CD4-positive, alpha-beta T cell treated with Interleukin-2 at 100 ng/mL for 4 hours (primary cell): ENCODE measurements at regions not wholly inside any gene's neighbourhood (a gene's known extent, or its start where the extent isn't known, plus 50 kb on each side); places are given as distances from the start of the nearest gene placed in this dataset.

Experiments used
- DNase-seq: peaks from one replicate; pipeline ENCODE4 v3.0.0-alpha.2; 2020; ENCODE audit warnings: low spot score

DNA sequence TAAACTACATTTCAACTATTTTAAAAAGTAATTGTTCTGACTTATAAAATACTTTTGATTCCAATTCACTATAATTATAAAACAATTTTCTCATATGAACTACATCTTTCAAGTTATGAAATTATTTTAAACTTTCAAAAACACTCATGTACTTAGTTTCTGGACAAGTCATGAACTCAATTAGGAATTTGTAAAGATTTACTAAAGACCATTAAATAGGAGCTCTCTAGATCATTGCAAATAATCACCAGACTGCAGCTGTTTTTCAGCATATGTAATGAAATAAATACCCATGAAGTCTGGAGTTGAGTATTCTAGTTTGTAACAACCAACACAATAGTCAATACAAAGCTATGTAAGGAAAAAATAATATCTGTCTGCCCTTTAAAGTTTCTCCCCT is 605.1 kb upstream of the MIR17HG start:
- DNase-seq: no peak

DNA sequence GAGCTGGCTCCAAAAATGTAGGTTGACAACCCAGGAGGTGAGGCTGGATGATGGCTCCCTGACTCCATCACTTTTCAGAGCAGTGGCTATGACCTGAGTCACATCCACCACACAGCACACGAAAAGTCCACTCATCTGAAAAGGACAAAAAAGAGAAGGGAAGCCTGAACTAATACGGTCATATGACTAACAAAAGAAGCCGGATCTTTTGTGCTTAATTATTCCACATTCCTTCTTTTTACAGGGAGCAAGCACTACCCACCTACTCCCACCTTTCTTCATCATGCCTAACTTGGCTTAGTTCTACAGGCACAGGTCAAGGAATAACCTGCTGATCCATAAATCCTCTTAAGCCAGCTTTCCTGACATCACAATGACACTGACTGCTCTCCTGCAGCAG is 601.3 kb upstream of the MIR17HG start:
- no peak for DNase-seq

DNA sequence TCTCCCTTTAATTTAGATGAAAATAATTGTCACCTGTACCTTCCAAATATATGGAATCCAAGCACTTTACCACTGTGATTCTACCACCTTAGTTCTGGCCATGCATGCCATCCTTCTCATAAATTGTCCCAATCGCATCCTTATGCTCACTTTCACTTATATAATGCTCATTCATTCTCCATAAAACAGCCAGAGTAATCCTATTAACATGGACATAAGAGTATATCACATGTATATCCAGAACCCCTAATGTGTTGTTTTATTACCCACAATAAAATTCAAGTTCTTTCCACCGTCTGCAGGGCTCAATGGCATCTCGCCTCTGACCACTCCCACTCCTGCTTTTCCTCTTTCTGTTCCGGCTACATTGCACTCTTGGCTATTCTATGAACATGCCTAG is 597.5 kb upstream of the MIR17HG start:
- DNase-seq: no peak

DNA sequence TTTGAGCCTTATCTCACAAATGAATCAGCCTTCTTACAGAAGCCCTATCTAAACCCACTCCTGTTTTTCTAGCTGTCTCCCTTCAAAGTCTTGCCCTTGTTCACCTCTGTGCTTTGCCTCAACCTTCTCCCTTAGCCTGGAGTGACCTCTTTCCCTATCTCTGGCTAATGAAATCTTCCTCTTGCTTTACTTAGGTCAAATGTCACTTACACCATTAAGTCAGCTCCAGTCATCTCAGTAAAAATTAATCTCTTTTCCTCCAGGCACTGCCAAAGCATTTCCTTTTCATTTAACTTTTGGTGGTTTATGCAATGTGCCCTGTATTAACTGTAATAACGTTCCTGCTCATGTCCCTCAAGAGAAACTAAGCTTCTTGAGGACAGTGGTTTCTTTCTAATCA is 596.5 kb upstream of the MIR17HG start:
- no peak for DNase-seq

DNA sequence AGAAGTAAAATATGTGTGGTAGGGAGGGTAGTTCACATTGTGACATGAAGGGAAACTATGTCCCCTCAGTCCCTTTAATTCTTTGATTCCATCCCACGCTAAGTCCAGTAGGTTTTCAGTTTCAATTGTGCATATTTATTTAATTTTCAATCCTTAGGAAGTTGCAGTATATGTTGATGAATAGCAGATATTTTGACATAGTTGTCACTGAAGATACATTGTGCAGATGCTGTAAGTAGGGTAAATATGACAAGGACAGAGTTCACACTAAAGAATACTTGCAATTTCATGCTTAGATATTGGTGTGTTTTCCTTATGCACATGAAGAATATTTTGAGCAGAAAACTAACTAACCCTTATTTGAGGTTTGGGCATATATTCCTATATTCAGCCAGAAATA is 595.4 kb upstream of the MIR17HG start:
- DNase-seq: no peak

DNA sequence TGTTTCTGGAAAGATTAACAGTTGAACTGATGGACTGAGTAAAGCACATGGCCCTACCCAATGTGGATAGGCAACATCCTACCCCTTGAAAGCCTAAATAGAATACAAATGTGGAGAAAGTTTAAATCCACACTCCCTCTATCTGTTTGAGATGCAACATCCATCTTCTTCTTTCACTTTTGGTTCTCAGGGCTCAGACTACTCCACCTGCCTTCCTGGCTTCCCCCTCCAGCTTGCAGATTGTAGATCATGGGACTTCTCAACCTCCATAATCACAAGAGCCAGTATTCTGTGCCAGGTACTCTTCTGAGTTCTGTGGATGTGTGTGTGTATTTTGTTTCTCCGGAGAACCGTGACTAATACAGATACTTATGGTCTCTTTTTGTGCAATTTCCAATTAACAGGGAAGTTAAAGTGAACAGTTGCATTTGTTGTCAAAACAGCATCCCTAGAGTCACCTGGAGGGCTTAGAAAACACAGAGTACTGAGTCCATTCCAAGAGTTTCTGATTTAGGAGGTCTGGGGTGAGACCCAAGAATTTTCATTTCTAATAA is 590.3 kb upstream of the MIR17HG start:
- no peak for DNase-seq

DNA sequence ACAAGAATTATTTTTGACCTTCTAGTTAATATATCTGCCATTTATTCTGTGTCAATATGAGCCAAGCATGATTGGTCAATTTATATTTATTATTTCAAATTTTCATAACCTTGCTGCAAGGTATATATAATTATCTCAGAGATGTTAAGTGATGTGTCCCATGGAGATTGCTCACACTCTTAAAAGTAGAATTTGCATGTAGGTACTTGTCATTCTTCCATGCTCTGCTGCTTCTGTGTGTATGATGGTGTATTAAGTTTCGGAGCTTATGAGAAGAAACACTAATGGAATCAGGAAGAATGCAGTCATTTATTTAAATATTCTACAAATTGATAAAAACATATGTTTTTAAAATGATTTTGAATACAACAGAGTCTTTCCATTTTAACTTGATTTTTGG is 586.8 kb upstream of the MIR17HG start:
- no peak for DNase-seq

DNA sequence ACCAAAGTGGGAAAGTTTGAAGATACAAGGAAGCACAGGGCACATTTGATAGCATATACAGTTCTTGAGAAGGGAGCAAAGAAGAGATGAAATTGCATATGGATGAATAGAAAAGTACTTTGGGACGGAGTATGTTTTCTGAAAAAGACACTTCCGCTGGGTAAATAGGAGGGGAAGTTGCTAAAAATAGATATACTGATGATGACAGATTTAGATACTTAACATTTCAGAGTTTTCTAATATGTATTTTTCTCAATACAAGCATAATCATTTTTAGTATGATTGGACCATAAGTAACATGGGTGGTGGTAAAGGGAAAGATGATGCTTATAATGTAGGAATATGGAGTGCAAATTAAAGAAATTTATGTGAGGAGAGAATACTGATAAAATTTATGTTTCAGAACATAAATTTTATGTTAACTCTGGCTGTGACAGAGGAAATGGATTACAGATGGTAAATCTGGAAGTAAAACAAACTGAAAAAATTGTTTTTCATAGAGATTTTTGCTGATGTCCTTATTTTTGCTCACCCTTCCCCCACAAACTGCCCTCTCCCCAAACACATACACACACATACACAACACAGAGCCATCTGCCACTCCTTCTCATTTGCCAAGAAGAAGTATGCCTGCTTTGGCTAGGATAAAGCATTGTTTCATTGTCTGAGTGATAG is 583.9 kb upstream of the MIR17HG start:
- DNase-seq: no peak

DNA sequence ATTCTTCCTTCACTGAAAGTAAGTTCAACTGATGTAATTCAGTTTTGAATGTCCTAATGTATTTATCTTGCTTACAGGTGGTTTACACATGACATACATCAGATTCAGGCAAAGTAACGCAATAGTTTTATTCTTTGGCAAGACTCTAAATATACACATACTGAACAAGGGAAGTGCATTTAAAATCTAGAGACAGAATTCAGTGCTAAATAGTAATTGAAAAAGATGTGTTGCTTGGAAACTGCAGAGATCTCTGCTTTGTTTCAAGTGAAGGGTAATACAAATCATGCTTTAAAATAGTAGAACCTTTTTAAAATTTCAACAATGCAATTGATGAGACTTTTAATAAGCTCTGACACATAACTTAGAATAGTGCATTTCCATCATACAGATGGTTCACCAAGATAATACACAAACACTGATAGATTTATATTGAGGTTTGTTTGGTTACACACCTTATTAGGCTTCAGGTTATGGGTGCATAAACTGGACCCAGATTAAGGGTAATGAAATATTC is 581.0 kb upstream of the MIR17HG start:
- no peak for DNase-seq

DNA sequence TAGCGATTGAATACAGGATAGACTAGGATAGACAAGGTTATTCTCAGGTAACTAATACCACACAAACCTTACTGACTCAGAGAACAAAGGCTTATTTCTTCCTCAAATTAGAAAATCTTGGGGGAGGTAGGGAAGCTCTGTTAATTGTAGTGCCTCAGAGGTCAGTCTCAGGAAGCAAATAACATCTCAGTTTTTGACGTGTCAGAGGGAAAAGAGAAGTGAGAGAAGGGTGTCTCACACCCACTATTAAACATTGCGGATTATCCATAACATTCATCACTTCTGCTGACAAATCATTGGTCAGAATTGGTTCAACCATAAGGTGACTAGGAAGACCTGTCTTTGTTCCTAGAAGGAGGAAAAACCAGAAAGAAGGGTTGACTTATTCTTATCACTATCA is 579.4 kb upstream of the MIR17HG start:
- no peak for DNase-seq

DNA sequence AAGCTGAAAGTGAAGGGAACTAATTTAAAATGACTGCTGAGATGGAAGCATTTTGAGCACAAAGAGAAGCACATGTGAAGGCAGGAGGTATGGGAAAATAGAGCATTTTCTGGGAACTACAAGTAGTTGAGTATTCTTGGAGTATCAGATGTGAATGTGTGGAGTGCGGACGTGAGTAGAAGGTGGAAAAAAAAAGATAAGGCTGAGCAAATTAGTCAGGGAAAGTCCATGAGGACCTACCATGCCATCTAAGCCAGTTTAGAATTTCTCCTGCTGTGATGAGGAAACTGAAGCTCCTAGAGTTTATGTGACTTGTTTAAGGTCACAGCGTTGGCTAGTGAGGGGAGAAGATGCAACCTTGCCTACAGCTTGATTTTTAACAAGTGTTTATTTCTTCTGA is 578.1 kb upstream of the MIR17HG start:
- DNase-seq: no peak

DNA sequence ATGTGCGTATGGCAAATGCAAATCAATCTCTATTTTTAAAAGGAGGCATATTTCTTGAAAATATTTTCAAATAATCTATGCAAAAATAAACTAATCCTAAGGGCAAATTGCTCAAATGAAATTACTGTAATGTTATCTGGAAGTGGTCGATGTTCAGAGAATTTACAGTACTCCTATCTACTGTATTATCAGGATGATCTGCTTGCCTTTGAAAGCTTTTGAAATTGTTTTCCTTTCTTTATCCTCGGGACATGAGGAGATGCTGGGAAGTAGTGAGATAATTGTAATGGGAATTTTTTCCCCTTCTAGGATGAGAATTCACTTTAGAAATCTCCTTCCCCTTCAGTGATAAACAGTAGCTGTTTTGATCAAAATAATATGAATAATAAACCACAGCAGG is 577.2 kb upstream of the MIR17HG start:
- DNase-seq: no peak

DNA sequence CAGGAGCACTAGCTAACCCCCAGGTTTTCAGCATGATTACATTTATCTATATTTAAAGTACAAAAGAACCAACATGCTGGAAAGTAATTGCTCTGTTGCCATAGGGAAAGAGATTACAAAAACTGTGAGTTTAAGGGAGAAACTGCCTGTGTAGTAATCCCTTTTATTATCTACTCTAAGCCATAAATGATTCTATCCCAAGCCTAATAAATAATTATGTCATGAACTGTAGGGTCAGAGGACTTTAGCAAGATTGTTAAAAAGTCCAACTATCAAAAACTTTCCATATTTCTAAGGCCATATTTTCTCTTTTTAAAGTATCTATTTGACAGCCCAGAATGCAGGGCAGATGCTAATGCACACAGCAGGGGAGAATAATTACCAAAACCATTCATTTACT is 573.8 kb upstream of the MIR17HG start:
- no peak for DNase-seq

DNA sequence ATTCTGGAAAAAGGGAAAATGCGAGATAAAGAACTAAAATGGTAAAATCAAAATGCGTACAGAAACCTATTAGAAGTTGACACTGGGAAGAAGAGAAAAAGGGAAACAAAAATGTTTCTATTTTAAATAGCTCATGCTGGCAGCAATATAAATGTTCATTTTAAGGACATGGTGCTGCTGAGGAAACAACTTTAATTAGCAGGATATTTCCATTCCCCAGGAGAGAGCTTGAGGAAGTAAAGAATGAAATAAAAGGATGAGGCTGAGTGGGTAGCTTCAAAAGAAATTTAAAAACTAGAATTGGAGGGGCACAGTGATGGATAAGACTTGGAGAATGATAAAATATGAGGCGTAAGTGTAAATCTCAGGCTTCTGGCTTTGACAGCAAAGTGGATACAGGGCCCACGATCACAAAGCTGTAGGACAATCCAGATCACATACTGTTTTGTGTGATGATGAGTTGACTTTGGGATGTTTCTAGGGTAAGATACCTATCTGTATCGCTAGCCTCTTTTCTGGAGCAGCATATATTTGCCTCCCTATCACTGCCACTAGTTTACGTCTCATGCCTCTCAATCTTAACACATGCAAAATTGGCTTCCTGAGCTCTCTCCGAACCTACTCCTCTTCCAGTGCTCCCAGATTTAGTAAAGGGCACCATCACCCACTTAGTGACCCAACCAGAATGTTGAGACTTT is 571.3 kb upstream of the MIR17HG start:
- DNase-seq: no peak

DNA sequence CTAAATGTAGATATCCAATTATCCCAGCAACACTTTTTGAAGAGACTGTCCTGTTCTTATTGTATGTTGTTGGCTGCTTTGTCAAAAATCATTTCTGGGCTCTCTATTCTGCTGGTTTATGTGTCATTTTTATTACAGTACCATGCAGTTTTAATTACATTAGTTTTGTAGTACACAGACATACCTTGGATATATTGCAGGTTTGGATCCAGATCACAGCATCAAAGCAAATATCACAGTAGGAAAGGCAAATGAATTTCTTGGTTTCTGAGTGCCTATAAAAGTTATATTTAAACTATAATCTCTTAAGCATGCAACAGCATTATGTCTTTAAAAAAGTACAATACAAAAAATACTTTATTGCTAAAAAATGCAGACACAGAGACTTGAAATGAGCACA is 564.2 kb upstream of the MIR17HG start:
- DNase-seq: no peak

DNA sequence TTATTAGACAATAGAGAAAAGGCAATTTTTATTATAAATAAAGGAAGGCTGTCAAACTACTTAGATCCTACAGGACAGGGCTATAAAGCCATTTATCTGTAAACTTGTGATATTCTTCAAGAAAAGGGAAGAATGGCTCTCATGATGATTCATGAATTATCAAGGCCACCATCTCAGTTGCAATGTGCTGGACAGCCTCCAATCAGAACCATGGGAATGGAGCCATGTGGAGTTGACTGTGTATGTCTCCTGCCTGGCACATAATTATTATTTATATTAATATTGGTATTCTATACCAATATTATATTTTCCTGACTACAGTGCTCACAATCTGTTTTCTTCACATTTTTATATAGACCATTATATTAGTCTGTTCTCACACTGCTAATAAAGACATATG is 560.5 kb upstream of the MIR17HG start:
- no peak for DNase-seq

DNA sequence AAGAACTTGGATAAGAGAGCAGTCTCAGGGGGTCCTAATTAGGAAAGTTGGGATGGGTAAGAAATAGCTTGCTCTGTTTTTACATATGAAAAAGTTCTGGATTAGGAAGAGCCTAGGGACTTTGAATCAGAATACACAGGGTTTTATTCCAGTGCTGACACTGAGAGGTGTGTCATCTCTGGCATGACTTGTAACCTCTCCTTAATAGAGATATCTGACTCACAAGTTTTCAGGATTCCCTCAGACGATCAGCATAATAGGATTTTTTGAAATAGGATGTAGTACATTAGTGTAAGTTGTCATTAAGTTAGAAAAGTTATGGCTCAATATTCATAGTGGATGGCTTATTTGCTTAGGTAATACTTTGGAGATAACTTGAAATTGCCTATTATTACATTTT is 555.2 kb upstream of the MIR17HG start:
- no peak for DNase-seq

DNA sequence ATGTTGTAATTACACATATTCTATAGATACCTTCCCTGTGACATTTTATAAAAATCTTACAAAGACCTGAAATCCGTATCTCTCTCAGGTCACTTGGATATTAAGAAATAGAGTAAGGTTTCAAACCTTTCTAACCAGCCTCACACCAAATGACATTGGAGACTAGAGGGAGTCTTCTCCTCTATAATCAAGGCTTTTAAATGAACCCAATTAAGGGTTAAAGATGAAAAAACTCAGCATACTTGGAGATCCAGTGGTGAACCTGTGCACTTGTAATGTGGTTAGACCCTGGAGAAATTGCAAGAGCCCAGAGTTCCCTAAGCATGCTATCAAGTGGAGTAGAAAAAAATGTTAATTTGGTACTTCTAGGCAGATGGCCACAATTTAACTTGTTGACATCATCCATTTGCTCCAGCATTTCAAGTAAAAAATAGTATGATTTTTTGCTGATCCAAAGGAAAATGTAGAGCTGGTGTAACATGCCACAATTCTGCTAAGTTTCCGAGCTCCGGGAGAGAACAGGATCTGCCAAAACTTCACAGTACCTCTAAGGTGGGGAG is 554.1 kb upstream of the MIR17HG start:
- no peak for DNase-seq

DNA sequence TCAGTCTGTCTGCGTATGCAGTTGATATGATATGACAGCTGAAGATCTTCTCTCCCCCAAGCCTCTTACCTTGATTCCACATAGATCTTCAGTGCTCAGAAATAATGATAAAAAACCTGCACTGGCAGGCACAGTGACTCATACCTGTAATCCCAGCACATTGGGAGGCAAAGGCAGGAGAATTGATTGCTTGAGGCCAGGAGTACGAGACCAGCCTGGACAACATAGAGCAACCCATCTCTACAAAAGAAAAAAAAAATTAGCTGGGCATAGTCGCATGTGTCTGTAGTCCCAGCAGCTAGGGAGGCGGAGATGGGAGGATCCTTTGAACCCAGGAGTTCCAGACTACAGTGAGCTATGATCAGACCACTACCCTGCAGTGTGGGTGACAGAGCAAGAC is 551.0 kb upstream of the MIR17HG start:
- DNase-seq: no peak

DNA sequence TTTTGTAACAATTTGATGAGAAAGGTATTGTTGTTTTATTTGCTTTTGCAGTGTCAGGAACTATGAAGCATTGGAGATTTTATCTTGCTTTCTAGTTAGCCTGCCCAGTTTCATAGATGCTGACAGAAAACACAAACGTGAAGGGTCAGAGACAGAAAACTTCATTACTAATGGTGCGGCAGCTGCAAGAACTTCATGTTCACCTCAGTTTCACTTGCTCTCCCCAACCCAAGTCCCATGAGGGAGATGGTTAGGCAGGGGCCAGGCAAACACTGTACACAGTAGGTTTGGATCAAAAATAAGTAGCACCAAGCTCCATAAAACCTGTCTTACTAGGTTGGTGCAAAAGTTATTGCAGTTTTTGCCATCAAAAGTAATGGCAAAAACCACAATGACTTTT is 550.2 kb upstream of the MIR17HG start:
- no peak for DNase-seq

DNA sequence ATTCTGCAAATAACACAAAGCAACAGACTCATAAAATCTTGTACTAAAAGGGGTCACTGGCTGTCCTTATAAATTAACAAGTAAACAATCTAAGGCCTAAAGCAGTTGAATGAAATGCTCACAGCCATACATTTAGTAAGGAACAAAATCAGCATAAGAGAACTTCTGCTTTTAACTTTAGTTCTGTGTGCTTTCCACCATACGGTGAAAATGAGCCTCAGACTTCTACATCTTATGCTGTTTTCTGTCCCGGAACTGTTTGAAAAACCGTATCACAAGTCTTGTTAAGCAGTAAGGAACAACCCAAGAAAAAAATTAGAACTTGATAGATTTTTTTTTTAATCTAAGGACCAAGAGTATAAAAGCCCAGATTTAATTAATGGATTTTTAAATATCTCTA is 549.1 kb upstream of the MIR17HG start:
- no peak for DNase-seq

DNA sequence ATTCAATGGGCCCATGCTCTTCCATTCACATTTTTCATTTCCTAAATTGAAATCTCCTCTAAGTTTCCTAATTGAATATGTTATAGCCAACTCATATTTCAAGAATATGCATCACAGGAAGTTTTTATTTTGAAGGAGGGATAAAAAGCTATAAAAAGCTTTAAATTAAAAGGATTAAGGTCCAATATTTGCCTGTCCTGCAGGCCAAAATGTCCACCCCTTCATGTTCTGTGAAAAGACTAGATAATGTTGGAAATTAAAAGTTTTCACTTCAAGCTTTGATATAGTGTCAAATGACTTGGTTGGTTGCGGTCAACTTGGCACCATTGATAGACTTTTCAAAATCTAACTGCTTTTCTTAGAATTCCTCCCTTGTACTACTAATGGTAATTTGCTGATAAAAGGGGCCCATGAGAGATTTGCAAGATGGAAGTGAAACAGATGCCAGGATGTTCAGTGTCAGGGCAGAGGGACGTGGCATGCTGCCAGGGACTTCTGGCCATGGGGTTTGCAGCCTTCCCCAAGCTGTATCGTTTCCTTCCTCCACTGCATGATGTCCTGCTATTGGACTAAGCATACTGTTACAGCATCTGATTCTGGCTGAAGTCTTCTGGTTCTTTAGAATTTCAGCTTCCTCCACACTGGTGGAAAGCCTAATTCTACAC is 547.3 kb upstream of the MIR17HG start:
- no peak for DNase-seq

DNA sequence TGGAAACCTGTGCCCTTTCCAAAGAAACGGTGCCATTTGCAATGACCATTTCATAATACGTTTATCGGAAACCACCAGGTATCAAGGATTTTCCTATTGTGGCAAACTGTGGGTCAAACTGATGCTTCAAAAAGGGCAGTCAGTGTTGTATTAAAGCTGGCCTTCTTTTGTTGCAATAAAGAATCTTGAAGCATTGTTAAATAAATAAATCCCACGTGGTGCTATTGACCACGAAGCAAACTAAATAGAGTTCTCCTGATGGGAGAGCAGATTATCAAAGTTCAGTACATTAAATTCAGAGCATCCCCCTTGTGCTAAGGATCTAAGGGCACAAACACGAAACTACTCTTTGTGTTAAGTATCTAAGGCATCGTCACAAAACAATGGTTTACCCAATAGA is 545.9 kb upstream of the MIR17HG start:
- DNase-seq: no peak
